T-helper 1 cell treated with Interleukin-12 subunit alpha and Interleukin-12 subunit beta and Interleukin-4 antibody, amounts not matched to agents 30 μg/mL and 1 μg/mL, for 36 hours (primary cell): ENCODE measurements at regions not wholly inside any gene's neighbourhood (a gene's known extent, or its start where the extent isn't known, plus 50 kb on each side); places are given as distances from the start of the nearest gene placed in this dataset.

Experiments used
- H3K27ac Mint-ChIP-seq: one replicate; pipeline ENCODE4 v1.8.0; 2021; ENCODE audit warnings: mild to moderate bottlenecking, mixed read lengths
- H3K27me3 Mint-ChIP-seq: one replicate; pipeline ENCODE4 v1.8.0; 2021; ENCODE audit warnings: low read depth, mixed read lengths
- H3K36me3 Mint-ChIP-seq: one replicate; pipeline ENCODE4 v1.8.0; 2021; ENCODE audit warnings: low read depth, mixed read lengths
- H3K4me1 Mint-ChIP-seq: one replicate; pipeline ENCODE4 v1.8.0; 2021; ENCODE audit warnings: low read depth, mixed read lengths
- H3K4me3 Mint-ChIP-seq: one replicate; pipeline ENCODE4 v1.8.0; 2021; ENCODE audit warnings: mild to moderate bottlenecking, moderate library complexity, mixed read lengths
- H3K9me3 Mint-ChIP-seq: one replicate; pipeline ENCODE4 v1.8.0; 2021; ENCODE audit warnings: mixed read lengths

DNA sequence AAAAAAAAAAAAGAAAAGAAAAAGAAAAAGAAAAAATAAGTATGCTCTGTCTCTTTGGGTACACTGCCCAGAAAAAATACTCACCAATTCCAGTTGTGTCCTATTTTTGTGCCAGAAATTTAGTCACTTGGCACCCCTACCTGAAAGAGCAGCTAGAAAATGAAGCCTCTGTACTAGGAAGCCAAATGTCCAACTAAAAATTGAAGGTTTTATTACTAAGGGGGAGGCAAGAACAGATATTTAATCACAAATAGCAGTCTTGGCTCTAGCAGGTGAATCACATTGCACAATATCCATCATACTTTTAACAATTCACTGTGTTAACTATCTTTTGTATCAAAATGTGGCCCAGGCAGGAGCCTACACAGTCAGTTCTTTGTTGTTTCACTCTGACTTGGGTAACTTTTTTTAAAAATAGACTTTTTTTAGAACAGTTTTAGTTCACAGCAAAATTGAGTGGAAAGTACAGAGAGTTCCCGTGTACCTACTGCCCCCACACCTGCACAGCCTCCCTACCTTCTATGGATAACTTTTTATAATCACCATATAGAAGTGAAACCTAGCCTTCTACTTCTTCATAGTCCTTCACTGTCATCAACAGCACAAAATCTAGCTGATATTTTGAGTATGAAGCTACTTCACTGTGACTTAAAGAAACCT lies 87.1 kb upstream of the ATF7IP start:
- Mint-ChIP-seq H3K4me1 (peaks cover 14% of the 10 kb centered on the region), H3K27me3 (no peaks in the 10 kb centered on the region), H3K9me3 (peaks cover 30% of the 10 kb centered on the region), H3K36me3 (peaks cover 4% of the 10 kb centered on the region), H3K4me3 (no peak overlapping the region), H3K27ac (no peak overlapping the region)

DNA sequence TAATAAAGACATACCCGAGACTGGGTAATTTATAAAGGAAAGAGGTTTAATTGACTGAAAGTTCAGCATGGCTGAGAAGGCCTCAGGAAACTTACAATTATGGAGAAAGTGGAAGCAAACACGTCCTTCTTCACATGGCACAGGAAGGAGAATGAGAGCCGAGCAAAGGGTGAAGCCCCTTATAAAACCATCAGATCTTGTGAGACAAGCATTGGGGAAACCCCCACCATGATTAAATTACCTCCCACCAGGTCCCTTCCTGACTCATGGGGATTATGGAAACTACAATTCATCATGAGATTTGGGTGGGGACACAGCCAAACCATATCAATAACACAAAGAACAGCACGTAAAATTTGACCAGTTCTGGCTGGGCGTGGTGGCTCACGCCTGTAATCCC lies 85.6 kb upstream of the ATF7IP start:
- Mint-ChIP-seq H3K4me1 (peaks cover 11% of the 10 kb centered on the region), H3K4me3 (no peak overlapping the region), H3K27me3 (no peaks in the 10 kb centered on the region), H3K27ac (no peak overlapping the region), H3K9me3 (peaks cover 32% of the 10 kb centered on the region), H3K36me3 (peaks cover 4% of the 10 kb centered on the region)

- H3K27me3 Mint-ChIP-seq: no peaks in the 10 kb centered on the region
- H3K36me3 Mint-ChIP-seq: peaks cover 3% of the 10 kb centered on the region
- peaks cover 8% of the 10 kb centered on the region for H3K4me1 Mint-ChIP-seq
- H3K9me3 Mint-ChIP-seq: peaks cover 23% of the 10 kb centered on the region
- H3K27ac Mint-ChIP-seq: no peak overlapping the region
- no peak overlapping the region for H3K4me3 Mint-ChIP-seq
Measured at GRCh38 chr12:14280921-14281320, 84.6 kb upstream of the ATF7IP start.

DNA sequence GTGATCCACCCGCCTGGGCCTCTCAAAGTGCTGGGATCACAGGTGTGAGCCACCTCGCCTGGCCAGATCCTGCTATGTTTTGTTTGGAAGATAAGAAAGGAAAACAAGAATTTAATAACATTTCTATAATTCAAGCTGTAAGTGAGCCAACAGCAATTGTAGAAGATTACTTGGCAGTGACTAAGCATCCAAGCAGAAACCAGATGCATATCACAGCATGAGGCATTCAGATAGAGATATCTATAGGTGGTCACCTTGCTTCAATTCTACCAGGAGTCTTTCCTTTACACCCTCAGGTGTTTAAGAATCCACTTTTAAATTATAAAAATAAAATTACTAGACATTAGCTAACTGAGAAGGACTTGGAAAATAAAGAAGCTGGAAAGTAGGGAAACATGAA lies 83.9 kb upstream of the ATF7IP start:
- H3K27me3 Mint-ChIP-seq: no peaks in the 10 kb centered on the region
- H3K4me1 Mint-ChIP-seq: peaks cover 7% of the 10 kb centered on the region
- no peak overlapping the region for H3K4me3 Mint-ChIP-seq
- no peak overlapping the region for H3K27ac Mint-ChIP-seq
- H3K36me3 Mint-ChIP-seq: peaks cover 2% of the 10 kb centered on the region
- H3K9me3 Mint-ChIP-seq: peaks cover 21% of the 10 kb centered on the region

DNA sequence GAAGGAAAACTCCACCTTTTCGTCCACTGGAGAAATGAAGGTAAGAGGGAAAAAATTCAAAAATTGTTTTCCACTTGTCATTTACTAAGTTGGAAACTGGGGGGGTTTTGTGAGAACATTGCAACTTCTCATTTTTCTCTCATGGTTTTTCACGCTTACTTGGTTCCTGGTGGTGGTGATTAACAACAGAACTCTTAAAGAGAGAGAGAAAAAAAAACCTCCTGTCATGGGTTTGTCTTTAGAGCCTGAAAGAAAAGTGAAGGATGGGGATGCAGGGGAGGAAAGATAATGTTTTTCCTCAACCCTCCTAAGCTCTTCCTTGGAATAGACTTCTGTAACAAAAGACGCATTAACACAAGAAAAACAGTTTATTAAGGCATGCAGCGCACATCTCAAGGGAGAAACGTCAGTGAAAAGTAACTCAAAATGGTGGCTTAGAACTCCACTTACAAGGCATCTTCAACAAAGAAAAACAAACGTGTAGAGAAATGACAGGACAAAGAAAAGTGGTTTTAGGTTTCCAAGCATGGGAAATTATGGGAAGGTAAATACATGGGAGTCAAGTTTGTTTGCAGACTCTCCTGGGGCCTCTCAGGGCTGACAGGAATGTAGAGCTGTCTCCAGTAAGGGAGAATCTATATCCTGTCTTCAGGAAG lies 81.9 kb upstream of the ATF7IP start:
- no peaks in the 10 kb centered on the region for H3K27me3 Mint-ChIP-seq
- H3K36me3 Mint-ChIP-seq: no peaks in the 10 kb centered on the region
- peaks cover 2% of the 10 kb centered on the region for H3K4me1 Mint-ChIP-seq
- H3K27ac Mint-ChIP-seq: no peak overlapping the region
- no peak overlapping the region for H3K4me3 Mint-ChIP-seq
- peaks cover 17% of the 10 kb centered on the region for H3K9me3 Mint-ChIP-seq

DNA sequence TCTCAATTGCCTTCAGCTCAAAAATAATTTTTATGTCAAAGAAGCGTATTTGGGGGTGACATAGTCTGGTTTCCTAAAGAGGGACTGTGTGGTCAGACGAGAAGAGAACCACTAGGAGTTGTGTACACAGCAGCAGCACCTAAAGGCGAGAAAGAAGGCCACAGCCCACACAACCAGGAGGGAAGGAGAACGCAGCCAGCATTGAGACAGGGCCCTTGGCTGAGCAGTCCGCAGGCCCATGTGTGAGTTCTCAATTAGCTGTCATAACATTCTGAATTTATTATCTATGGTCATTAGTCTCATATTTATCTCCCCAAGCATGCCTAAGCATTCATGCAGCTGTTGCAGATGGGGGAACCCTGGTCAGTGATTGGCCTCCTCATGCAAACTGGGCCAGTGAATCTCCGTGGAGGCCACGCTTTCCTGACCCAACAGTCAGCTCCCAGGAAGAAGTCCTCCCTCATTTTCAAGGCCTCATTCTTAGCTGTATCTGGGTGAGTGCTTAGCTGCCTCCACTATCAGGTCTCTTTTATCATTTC lies 81.2 kb upstream of the ATF7IP start:
- H3K4me1 Mint-ChIP-seq: peaks cover 2% of the 10 kb centered on the region
- H3K27me3 Mint-ChIP-seq: no peaks in the 10 kb centered on the region
- H3K27ac Mint-ChIP-seq: no peak overlapping the region
- no peak overlapping the region for H3K4me3 Mint-ChIP-seq
- H3K9me3 Mint-ChIP-seq: peaks cover 23% of the 10 kb centered on the region
- no peaks in the 10 kb centered on the region for H3K36me3 Mint-ChIP-seq

DNA sequence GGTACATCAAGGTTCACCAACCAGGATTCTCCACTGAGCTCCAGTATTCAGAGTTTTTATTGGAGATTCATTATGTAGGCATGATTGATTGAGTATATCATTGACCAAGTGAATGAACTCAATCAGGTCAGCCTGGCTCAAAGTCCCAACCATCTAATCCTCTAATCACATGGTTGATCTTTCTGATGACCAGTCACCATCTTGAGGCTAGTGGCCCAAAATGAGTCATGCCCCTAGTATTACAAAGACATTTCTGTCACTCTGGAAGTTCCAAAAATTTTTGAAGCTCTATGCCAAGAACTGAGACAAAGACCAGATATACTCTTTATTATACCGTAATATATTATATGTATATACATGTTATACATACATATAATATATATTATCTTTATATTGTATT lies 75.9 kb upstream of the ATF7IP start:
- H3K9me3 Mint-ChIP-seq: peaks cover 33% of the 10 kb centered on the region
- no peaks in the 10 kb centered on the region for H3K4me1 Mint-ChIP-seq
- H3K27ac Mint-ChIP-seq: no peak overlapping the region
- H3K36me3 Mint-ChIP-seq: no peaks in the 10 kb centered on the region
- H3K27me3 Mint-ChIP-seq: no peaks in the 10 kb centered on the region
- no peak overlapping the region for H3K4me3 Mint-ChIP-seq

DNA sequence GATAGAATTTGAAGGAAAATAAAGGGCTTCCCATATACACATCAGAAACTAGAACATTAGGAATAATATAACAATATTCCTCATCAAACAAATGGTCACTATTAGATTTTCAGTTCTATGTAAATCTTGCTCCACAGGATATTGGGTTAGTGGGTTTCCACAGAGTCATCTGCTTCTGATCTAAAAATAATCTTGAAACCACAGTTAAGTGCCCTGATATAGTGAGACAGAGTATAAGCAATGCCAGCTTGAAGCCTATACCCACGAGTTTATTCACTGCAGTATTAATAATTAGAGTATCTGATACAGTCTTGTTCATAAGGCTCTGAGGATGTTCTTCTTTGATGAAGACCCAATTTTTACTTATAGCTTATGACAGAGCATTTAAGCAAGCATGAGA lies 74.5 kb upstream of the ATF7IP start:
- no peak overlapping the region for H3K27ac Mint-ChIP-seq
- H3K36me3 Mint-ChIP-seq: no peaks in the 10 kb centered on the region
- H3K9me3 Mint-ChIP-seq: peaks cover 39% of the 10 kb centered on the region
- H3K27me3 Mint-ChIP-seq: no peaks in the 10 kb centered on the region
- no peak overlapping the region for H3K4me3 Mint-ChIP-seq
- H3K4me1 Mint-ChIP-seq: no peaks in the 10 kb centered on the region

- H3K4me1 Mint-ChIP-seq: peaks cover 2% of the 10 kb centered on the region
- no peak overlapping the region for H3K27ac Mint-ChIP-seq
- H3K27me3 Mint-ChIP-seq: no peaks in the 10 kb centered on the region
- peaks cover 22% of the 10 kb centered on the region for H3K9me3 Mint-ChIP-seq
- no peak overlapping the region for H3K4me3 Mint-ChIP-seq
- peaks cover 4% of the 10 kb centered on the region for H3K36me3 Mint-ChIP-seq
Measured at GRCh38 chr12:14303661-14304155, 61.8 kb upstream of the ATF7IP start.

GRCh38 chr12:14307004-14307403 lies 58.5 kb upstream of the ATF7IP start:
- Mint-ChIP-seq H3K4me3 (no peak overlapping the region), H3K9me3 (peaks cover 10% of the 10 kb centered on the region), H3K36me3 (peaks cover 4% of the 10 kb centered on the region), H3K27ac (no peak overlapping the region), H3K4me1 (peaks cover 2% of the 10 kb centered on the region), H3K27me3 (no peaks in the 10 kb centered on the region)

GRCh38 chr12:14308516-14308915 lies 57.0 kb upstream of the ATF7IP start:
- H3K27me3 Mint-ChIP-seq: no peaks in the 10 kb centered on the region
- no peak overlapping the region for H3K4me3 Mint-ChIP-seq
- peaks cover 4% of the 10 kb centered on the region for H3K36me3 Mint-ChIP-seq
- peaks cover 2% of the 10 kb centered on the region for H3K4me1 Mint-ChIP-seq
- H3K27ac Mint-ChIP-seq: no peak overlapping the region
- H3K9me3 Mint-ChIP-seq: peaks cover 10% of the 10 kb centered on the region

DNA sequence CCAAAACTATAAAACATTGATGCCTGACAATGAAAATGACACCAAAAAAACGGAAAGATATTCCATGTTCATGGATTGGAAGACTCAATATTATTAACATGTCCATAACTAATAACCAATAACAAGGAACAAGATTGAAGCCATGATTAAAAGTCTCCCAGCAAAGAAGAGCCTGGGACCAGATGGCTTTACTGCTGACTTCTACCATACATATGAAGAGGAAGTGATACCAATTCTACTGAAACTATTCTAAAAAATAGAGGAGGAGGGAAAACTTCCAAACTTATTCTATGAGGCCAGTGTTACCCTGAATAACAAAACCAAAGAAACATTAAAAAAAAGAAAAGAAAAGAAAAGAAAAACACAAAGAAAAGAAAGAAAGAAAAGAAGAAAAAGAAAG lies 54.6 kb upstream of the ATF7IP start:
- peaks cover 1% of the 10 kb centered on the region for H3K36me3 Mint-ChIP-seq
- no peak overlapping the region for H3K4me3 Mint-ChIP-seq
- H3K27me3 Mint-ChIP-seq: no peaks in the 10 kb centered on the region
- peaks cover 2% of the 10 kb centered on the region for H3K4me1 Mint-ChIP-seq
- no peak overlapping the region for H3K27ac Mint-ChIP-seq
- H3K9me3 Mint-ChIP-seq: peaks cover 10% of the 10 kb centered on the region

DNA sequence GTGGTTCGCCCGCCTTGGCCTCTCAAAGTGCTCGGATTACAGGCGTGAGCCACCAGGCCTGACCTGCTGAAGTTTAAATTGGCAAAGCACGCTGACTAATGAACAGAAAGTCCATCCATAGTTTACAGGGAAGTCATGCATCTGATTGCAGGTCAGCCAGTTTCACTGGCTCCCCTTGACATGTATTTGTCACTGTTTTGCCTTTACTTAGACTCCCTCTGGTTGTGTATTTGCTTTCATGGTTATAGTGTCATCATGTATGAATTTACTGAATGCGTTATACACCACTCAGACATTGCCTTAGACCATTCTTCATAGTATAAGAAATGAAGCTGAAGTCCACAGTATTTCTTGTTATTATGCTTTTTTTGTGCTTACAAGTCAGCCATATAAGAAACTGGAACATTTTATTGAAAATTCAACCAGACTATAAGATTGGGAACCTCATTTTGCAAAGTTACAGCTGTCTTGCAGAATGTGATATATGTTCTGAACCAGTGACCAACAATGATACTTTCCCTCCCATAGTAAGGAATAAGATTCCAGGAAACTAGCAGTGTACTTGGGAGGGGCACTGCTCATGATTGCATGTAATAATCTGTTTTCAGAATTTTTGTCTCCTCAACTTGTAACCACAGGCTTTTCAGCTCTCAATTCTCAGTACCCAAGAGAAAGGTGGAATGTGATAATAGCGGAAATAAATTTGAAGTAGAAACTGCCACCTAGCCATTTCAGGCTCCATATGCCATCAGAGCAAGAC lies 51.9 kb upstream of the ATF7IP start:
- Mint-ChIP-seq H3K36me3 (no peaks in the 10 kb centered on the region), H3K4me1 (no peaks in the 10 kb centered on the region), H3K27ac (no peak overlapping the region), H3K9me3 (peaks cover 5% of the 10 kb centered on the region), H3K4me3 (no peak overlapping the region), H3K27me3 (no peaks in the 10 kb centered on the region)

DNA sequence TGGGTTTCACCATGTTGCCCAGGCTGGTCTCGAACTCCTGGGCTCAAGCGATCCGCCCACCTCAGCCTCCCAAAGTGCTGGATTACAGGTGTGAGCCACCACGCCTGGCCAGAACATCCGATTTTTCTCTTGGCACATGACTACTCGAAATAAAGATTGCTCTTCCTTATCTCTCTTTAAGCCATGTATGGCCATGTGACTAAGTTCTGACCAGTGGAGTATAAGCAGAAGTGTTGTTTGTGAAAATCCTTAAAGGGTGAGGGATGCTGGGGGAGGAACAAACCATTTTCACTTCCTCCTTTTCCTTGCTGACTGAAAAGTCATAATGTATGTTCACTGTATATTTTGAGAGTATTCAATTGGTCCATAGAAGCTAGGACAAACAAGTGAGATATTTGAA lies 50.7 kb upstream of the ATF7IP start:
- Mint-ChIP-seq H3K27me3 (no peaks in the 10 kb centered on the region), H3K4me3 (no peak overlapping the region), H3K36me3 (no peaks in the 10 kb centered on the region), H3K4me1 (no peaks in the 10 kb centered on the region), H3K9me3 (peaks cover 5% of the 10 kb centered on the region), H3K27ac (no peak overlapping the region)

- Mint-ChIP-seq H3K4me3 (no peak overlapping the region), H3K9me3 (peaks cover 5% of the 10 kb centered on the region)
Measured at GRCh38 chr12:14315501-14315900, 50.0 kb upstream of the ATF7IP start.

More at GRCh38 chr12:14315501-14315900, 50.0 kb upstream of the ATF7IP start:
- no peak overlapping the region for H3K27ac Mint-ChIP-seq
- no peaks in the 10 kb centered on the region for H3K4me1 Mint-ChIP-seq
- H3K36me3 Mint-ChIP-seq: no peaks in the 10 kb centered on the region
- H3K27me3 Mint-ChIP-seq: no peaks in the 10 kb centered on the region
